ENCODE measurements at regions not wholly inside any gene's neighbourhood (a gene's known extent, or its start where the extent isn't known, plus 50 kb on each side); places are given as distances from the start of the nearest gene placed in this dataset.

GRCh38 chr17:5707482-5707881 is 123.2 kb upstream of the NLRP1 start:
- no peak for TF ChIP-seq POLR2AphosphoS5 (IDR thresholded peaks at IDR 0.05; ENCODE audit: borderline replicate concordance, low read depth, low read length)
- no peak for TF ChIP-seq EZH2 (IDR thresholded peaks at IDR 0.05)
- no peak for TF ChIP-seq FOXP2 (optimal IDR thresholded peaks at IDR 0.05; ENCODE audit: control extremely low read depth, extremely low read length, insufficient read depth)

All from SK-N-MC (cell line).